H9 (cell line): ENCODE measurements at regions not wholly inside any gene's neighbourhood (a gene's known extent, or its start where the extent isn't known, plus 50 kb on each side); places are given as distances from the start of the nearest gene placed in this dataset.

Experiments
- DNase-seq: peaks from one replicate; pipeline ENCODE4 v3.0.0-alpha.2; 2017
- H2AFZ ChIP-seq: one replicate; pipeline ENCODE4 v1.6.1; 2013; ENCODE audit warnings: mild to moderate bottlenecking, low read length, control low read depth, moderate library complexity
- H2AK5ac ChIP-seq: 2 replicates; pipeline ENCODE4 v1.6.1; 2013; ENCODE audit warnings: low read length, control low read depth, mixed read lengths; ENCODE audit not compliant: insufficient read length
- H2BK120ac ChIP-seq: one replicate; pipeline ENCODE4 v1.6.1; 2013; ENCODE audit warnings: low read depth, mild to moderate bottlenecking, low read length, control low read depth, inconsistent platforms; ENCODE audit not compliant: poor library complexity, severe bottlenecking
- H2BK12ac ChIP-seq: 2 replicates; pipeline ENCODE4 v1.6.1; 2013; ENCODE audit warnings: low read length, control low read depth, mixed read lengths, low read depth; ENCODE audit not compliant: insufficient read length
- H2BK15ac ChIP-seq: 2 replicates; pipeline ENCODE4 v1.6.1; 2013; ENCODE audit warnings: low read depth, low read length, control low read depth
- H2BK20ac ChIP-seq: one replicate; pipeline ENCODE4 v1.6.1; 2013; ENCODE audit warnings: low read depth, mild to moderate bottlenecking, low read length, control low read depth, inconsistent platforms; ENCODE audit not compliant: poor library complexity, severe bottlenecking
- H2BK5ac ChIP-seq: 2 replicates; pipeline ENCODE4 v1.6.1; 2013; ENCODE audit warnings: low read length, control low read depth, mixed read lengths; ENCODE audit not compliant: insufficient read length
- H3K14ac ChIP-seq: 2 replicates; pipeline ENCODE4 v1.6.1; 2013; ENCODE audit warnings: low read length, control low read depth; ENCODE audit not compliant: insufficient read depth
- H3K18ac ChIP-seq: 2 replicates; pipeline ENCODE4 v1.6.1; 2013; ENCODE audit warnings: low read depth, mild to moderate bottlenecking, mixed read lengths, low read length, control low read depth; ENCODE audit not compliant: insufficient read length
- H3K23ac ChIP-seq: 2 replicates; pipeline ENCODE4 v1.6.1; 2013; ENCODE audit warnings: low read length, control low read depth, mixed read lengths, low read depth; ENCODE audit not compliant: insufficient read length
- H3K23me2 ChIP-seq: 2 replicates; pipeline ENCODE4 v1.6.1; 2013; ENCODE audit warnings: low read depth, mild to moderate bottlenecking, mixed read lengths, low read length, control low read depth; ENCODE audit not compliant: insufficient read length, poor library complexity, severe bottlenecking
- H3K27ac ChIP-seq: 2 replicates; pipeline ENCODE4 v1.5.1; 2013; ENCODE audit warnings: low read length, control low read depth, mixed read lengths, low read depth; ENCODE audit not compliant: insufficient read length
- H3K27me3 ChIP-seq: 2 replicates; pipeline ENCODE4 v1.6.1; 2013; ENCODE audit warnings: low read length, control low read depth, inconsistent platforms; ENCODE audit not compliant: insufficient read depth
- H3K4ac ChIP-seq: 2 replicates; pipeline ENCODE4 v1.6.1; 2013; ENCODE audit warnings: low read depth, mild to moderate bottlenecking, control low read depth, inconsistent platforms, low read length, moderate library complexity
- H3K4me1 ChIP-seq: 2 replicates; pipeline ENCODE4 v1.6.1; 2013; ENCODE audit warnings: low read length, control low read depth, inconsistent platforms; ENCODE audit not compliant: insufficient read depth
- H3K4me2 ChIP-seq: 2 replicates; pipeline ENCODE4 v1.6.1; 2013; ENCODE audit warnings: low read length, control low read depth, mixed read lengths; ENCODE audit not compliant: insufficient read length, insufficient read depth
- H3K56ac ChIP-seq: 2 replicates; pipeline ENCODE4 v1.6.1; 2013; ENCODE audit warnings: low read depth, mild to moderate bottlenecking, mixed read lengths, low read length, control low read depth; ENCODE audit not compliant: insufficient read length
- H3K79me1 ChIP-seq: 2 replicates; pipeline ENCODE4 v1.6.1; 2013; ENCODE audit warnings: low read depth, mild to moderate bottlenecking, moderate library complexity, low read length, control low read depth, inconsistent platforms; ENCODE audit not compliant: insufficient read depth, poor library complexity, severe bottlenecking
- H3K79me2 ChIP-seq: 2 replicates; pipeline ENCODE4 v1.6.1; 2013; ENCODE audit warnings: low read length, control low read depth, inconsistent platforms; ENCODE audit not compliant: insufficient read depth
- H3K9ac ChIP-seq: 2 replicates; pipeline ENCODE4 v1.6.1; 2013; ENCODE audit warnings: low read length, control low read depth, mixed read lengths; ENCODE audit not compliant: insufficient read length; ENCODE audit errors: extremely low read depth
- H3K9me3 ChIP-seq: one replicate; pipeline ENCODE4 v1.6.1; 2013; ENCODE audit warnings: low read depth, low read length, inconsistent platforms; ENCODE audit not compliant: control insufficient read depth
- H3T11ph ChIP-seq: one replicate; pipeline ENCODE4 v1.6.1; 2013; ENCODE audit warnings: mild to moderate bottlenecking, low read length, control low read depth, inconsistent platforms
- H4K20me1 ChIP-seq: one replicate; pipeline ENCODE4 v1.6.1; 2013; ENCODE audit not compliant: control insufficient read depth, insufficient read length, insufficient read depth
- H4K5ac ChIP-seq: 2 replicates; pipeline ENCODE4 v1.6.1; 2013; ENCODE audit warnings: low read depth, mild to moderate bottlenecking, mixed read lengths, low read length, control low read depth; ENCODE audit not compliant: insufficient read length
- H4K8ac ChIP-seq: replicated peaks from 2 replicates; pipeline ENCODE4 v1.6.1; 2013; ENCODE audit warnings: low read length, control low read depth, mixed read lengths, low read depth; ENCODE audit not compliant: insufficient read length
- H4K91ac ChIP-seq: 2 replicates; pipeline ENCODE4 v1.6.1; 2013; ENCODE audit warnings: low read depth, mild to moderate bottlenecking, moderate library complexity, mixed read lengths, low read length, control low read depth; ENCODE audit not compliant: insufficient read length
- H3K27ac Mint-ChIP-seq, 3 experiments: 2 replicates in 2 of 3; 3 replicates in 1 of 3; pipeline ENCODE4 v1.8.0; 2020 to 2021; ENCODE audit warnings: mixed read lengths in 3 of 3, mild to moderate bottlenecking in 1 of 3, moderate library complexity in 1 of 3
- H3K27me3 Mint-ChIP-seq: 2 replicates; pipeline ENCODE4 v1.8.0; 2021; ENCODE audit warnings: low read depth, mild to moderate bottlenecking, moderate library complexity, mixed read lengths
- H3K36me3 Mint-ChIP-seq, 3 experiments: 2 replicates in 2 of 3; 3 replicates in 1 of 3; pipeline ENCODE4 v1.8.0; 2020 to 2021; ENCODE audit warnings: low read depth in 3 of 3, mixed read lengths in 3 of 3; ENCODE audit not compliant: insufficient read depth in 1 of 3
- H3K4me1 Mint-ChIP-seq, 2 experiments: 2 replicates each; pipeline ENCODE4 v1.8.0; 2020; ENCODE audit warnings: mixed read lengths in 2 of 2
- H3K4me3 Mint-ChIP-seq, 2 experiments: 2 replicates in 1 of 2; 3 replicates in 1 of 2; pipeline ENCODE4 v1.8.0; 2020 to 2021; ENCODE audit warnings: mild to moderate bottlenecking in 2 of 2, mixed read lengths in 2 of 2, moderate library complexity in 1 of 2
- H3K9me3 Mint-ChIP-seq, 2 experiments: 2 replicates in 1 of 2; 3 replicates in 1 of 2; pipeline ENCODE4 v1.8.0; 2020; ENCODE audit warnings: mild to moderate bottlenecking in 2 of 2, mixed read lengths in 2 of 2, moderate library complexity in 1 of 2
- CTCF ChIP-seq: fragments of 200-600 bp; sonication (generic); conservative IDR thresholded peaks from 3 replicates; pipeline ENCODE4 v1.8.0; 2021; ENCODE audit warnings: antibody characterized with exemption, mild to moderate bottlenecking
- WGBS: extraction: QIAGEN DNeasy Blood & Tissue Kit; methylation state at CpG from one replicate; pipeline ENCODE4 v1.1.7; 2013; ENCODE audit warnings: missing lambda C conversion rate, low lambda C conversion rate, mixed read lengths; ENCODE audit not compliant: insufficient read length; ENCODE audit errors: extremely low coverage; 5-methylcytosine and 5-hydroxymethylcytosine counted together

DNA sequence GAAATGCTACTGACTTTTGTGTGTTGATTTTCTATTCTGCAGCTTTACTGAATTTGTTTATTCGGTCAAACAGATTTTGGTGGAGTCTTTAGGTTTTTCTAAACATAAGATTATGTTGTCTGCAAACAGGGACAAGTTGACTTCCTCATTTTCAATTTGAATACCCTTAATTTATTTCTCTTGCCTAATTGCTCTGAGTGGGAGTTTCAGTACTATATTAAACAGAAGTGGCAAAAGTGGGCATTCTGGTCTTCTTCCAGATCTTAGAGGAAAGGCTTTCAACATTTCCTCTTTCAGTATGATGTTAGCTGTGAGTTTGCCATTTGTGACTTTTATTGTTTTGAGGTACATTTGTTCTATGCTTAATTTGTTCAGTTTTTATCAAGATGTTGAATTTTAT lies 268.5 kb downstream of the WNT5A start:
- Histone ChIP-seq H3K9ac (no peak overlapping the region), H4K5ac (no peak overlapping the region), H2BK5ac (no peak overlapping the region), H4K8ac (no peak overlapping the region), H3K14ac (no peak overlapping the region), H3K27me3 (no peaks in the 10 kb centered on the region), H3K23me2 (no peaks in the 10 kb centered on the region), H3K79me1 (no peaks in the 10 kb centered on the region), H3K18ac (no peak overlapping the region), H3K23ac (no peak overlapping the region), H3K79me2 (no peaks in the 10 kb centered on the region), H3K9me3 (no peaks in the 10 kb centered on the region), H4K20me1 (no peaks in the 10 kb centered on the region), H2BK12ac (no peak overlapping the region), H3K4me1 (no peaks in the 10 kb centered on the region), H2BK20ac (no peak overlapping the region), H2AFZ (no peak overlapping the region), H3K27ac (no peak overlapping the region), H2BK15ac (no peak overlapping the region), H3K56ac (no peak overlapping the region), H3K4me2 (no peak overlapping the region), H4K91ac (no peak overlapping the region), H3T11ph (no peak overlapping the region), H2BK120ac (no peak overlapping the region), H2AK5ac (no peak overlapping the region), H3K4ac (no peak overlapping the region)
- Mint-ChIP-seq H3K4me1 (no peaks in the 10 kb centered on the region), H3K27ac (no peak overlapping the region), H3K27me3 (no peaks in the 10 kb centered on the region), H3K9me3 (peaks cover 12 to 18% of the 10 kb centered on the region in 2 experiments), H3K36me3 (peaks cover 0 to 7% (median 0%) of the 10 kb centered on the region in 3 experiments; a peak in 2 of 7 replicates), H3K4me3 (no peak overlapping the region)
- WGBS = no CpG with 5 or more reads among the region's 1 CpG
- DNase-seq = no peak
- TF ChIP-seq CTCF = no peak
